ENCODE measurements at regions not wholly inside any gene's neighbourhood (a gene's known extent, or its start where the extent isn't known, plus 50 kb on each side); places are given as distances from the start of the nearest gene placed in this dataset.

GRCh38 chr5:104443706-104444105, 881.1 kb upstream of the NUDT12 start:
- no peak for DNase-seq (ENCODE audit: low spot score)

GRCh38 chr5:104431981-104432380, 869.4 kb upstream of the NUDT12 start:
- DNase-seq (ENCODE audit: low spot score): no peak

GRCh38 chr5:104431002-104431620, 868.5 kb upstream of the NUDT12 start:
- no peak for DNase-seq (ENCODE audit: low spot score)

- no peak for DNase-seq (ENCODE audit: low spot score)
Observed at GRCh38 chr5:104429911-104430310, 867.3 kb upstream of the NUDT12 start.

GRCh38 chr5:104421431-104421830, 858.8 kb upstream of the NUDT12 start:
- no peak for DNase-seq (ENCODE audit: low spot score)

- DNase-seq (ENCODE audit: low spot score): no peak
Observed at GRCh38 chr5:104418056-104418455, 855.5 kb upstream of the NUDT12 start.

- DNase-seq (ENCODE audit: low spot score): peak; percentile 6
Observed at GRCh38 chr5:104412649-104413240, 850.2 kb upstream of the NUDT12 start.

- no peak for DNase-seq (ENCODE audit: low spot score)
Observed at GRCh38 chr5:104400941-104401340, 838.4 kb upstream of the NUDT12 start.

- DNase-seq (ENCODE audit: low spot score): no peak
Observed at GRCh38 chr5:104385906-104386305, 823.3 kb upstream of the NUDT12 start.

GRCh38 chr5:104375345-104375744, 812.8 kb upstream of the NUDT12 start:
- DNase-seq (ENCODE audit: low spot score): no peak

- no peak for DNase-seq (ENCODE audit: low spot score)
Observed at GRCh38 chr5:104372796-104373195, 810.2 kb upstream of the NUDT12 start.

- DNase-seq (ENCODE audit: low spot score): no peak
Observed at GRCh38 chr5:104372376-104372775, 809.8 kb upstream of the NUDT12 start.

- no peak for DNase-seq (ENCODE audit: low spot score)
Observed at GRCh38 chr5:104370523-104370922, 807.9 kb upstream of the NUDT12 start.

GRCh38 chr5:104367978-104368377, 805.4 kb upstream of the NUDT12 start:
- no peak for DNase-seq (ENCODE audit: low spot score)

- no peak for DNase-seq (ENCODE audit: low spot score)
Observed at GRCh38 chr5:104363567-104363966, 801.0 kb upstream of the NUDT12 start.

- DNase-seq (ENCODE audit: low spot score): no peak
Observed at GRCh38 chr5:104361932-104362331, 799.3 kb upstream of the NUDT12 start.

- peak; percentile 56 for DNase-seq (ENCODE audit: low spot score)
Observed at GRCh38 chr5:104355350-104355749, 792.8 kb upstream of the NUDT12 start.

GRCh38 chr5:104353371-104353770, 790.8 kb upstream of the NUDT12 start:
- no peak for DNase-seq (ENCODE audit: low spot score)

GRCh38 chr5:104352954-104353353, 790.4 kb upstream of the NUDT12 start:
- DNase-seq (ENCODE audit: low spot score): no peak

GRCh38 chr5:104347119-104347708, 784.6 kb upstream of the NUDT12 start:
- no peak for DNase-seq (ENCODE audit: low spot score)

GRCh38 chr5:104345222-104346016, 782.8 kb upstream of the NUDT12 start:
- DNase-seq (ENCODE audit: low spot score): peak; percentile 4

- peak; percentile 30 for DNase-seq (ENCODE audit: low spot score)
Observed at GRCh38 chr5:104344809-104345208, 782.2 kb upstream of the NUDT12 start.

GRCh38 chr5:104327801-104328200, 765.2 kb upstream of the NUDT12 start:
- DNase-seq (ENCODE audit: low spot score): no peak

Measured in COLO829 (cell line).